T-cell (primary cell): ENCODE measurements at regions not wholly inside any gene's neighbourhood (a gene's known extent, or its start where the extent isn't known, plus 50 kb on each side); places are given as distances from the start of the nearest gene placed in this dataset.

Experiments used
- ATAC-seq, 4 experiments: fragments of 200-7000 bp in 3 of 4; fragments of 150-1000 bp in 1 of 4; cut with Tn5 transposase; replicated peaks in 1 of 4; 1 replicate in 3 of 4; 2 replicates in 1 of 4; pipeline ENCODE4 v1.10.0; 2021; ENCODE audit warnings: moderate library complexity in 3 of 4, mild to moderate bottlenecking in 2 of 4, moderate number of reproducible peaks in 1 of 4
- CTCF ChIA-PET, 2 donors: fragments of 300-600 bp; sonication (Branson Sonifier 250); formaldehyde crosslinking; loops; one replicate each; lab custom pipeline; 2022; ENCODE audit warnings: antibody characterized with exemption in 2 of 2; lab: Charles Lee
- POLR2A ChIA-PET, 2 donors: fragments of 300-600 bp; sonication (Branson Sonifier 250); formaldehyde crosslinking; loops; one replicate each; lab custom pipeline; 2022; ENCODE audit warnings: antibody characterized with exemption in 2 of 2; lab: Charles Lee
- DNase-seq, 35 experiments: peaks; one replicate each; pipeline versions ENCODE4 v3.0.0 to v3.0.0-alpha.2; 2013 to 2023
- H3K27ac ChIP-seq: one replicate; pipeline ENCODE4 v1.5.1; 2013; ENCODE audit warnings: low read length
- H3K27me3 ChIP-seq, 2 experiments: replicated peaks in 1 of 2; 1 replicate in 1 of 2; 2 replicates in 1 of 2; pipeline versions ENCODE4 v1.6.1 to v1.7.0; 2013; ENCODE audit warnings: low read length in 1 of 2, mixed read lengths in 1 of 2; ENCODE audit not compliant: control insufficient read depth in 2 of 2, insufficient read depth in 2 of 2; ENCODE audit errors: extremely low read depth in 1 of 2
- H3K36me3 ChIP-seq, 2 donors: 1 replicate in 1 of 2; 2 replicates in 1 of 2; pipeline versions ENCODE4 v1.6.1 to v1.7.0; 2013; ENCODE audit warnings: low read length in 1 of 2; ENCODE audit not compliant: control insufficient read depth in 2 of 2, insufficient read depth in 1 of 2; ENCODE audit errors: extremely low read depth in 1 of 2
- H3K4me1 ChIP-seq, 2 experiments: 1 replicate in 1 of 2; 2 replicates in 1 of 2; pipeline versions ENCODE4 v1.6.1 to v1.7.0; 2013; ENCODE audit warnings: low read length in 2 of 2, mixed read lengths in 1 of 2; ENCODE audit not compliant: insufficient read depth in 2 of 2, control insufficient read depth in 1 of 2; ENCODE audit errors: extremely low read depth in 1 of 2
- H3K4me3 ChIP-seq, 2 donors: 1 replicate in 1 of 2; 2 replicates in 1 of 2; pipeline versions ENCODE4 v1.5.1 to v1.7.0; 2013; ENCODE audit warnings: mild to moderate bottlenecking in 2 of 2, low read length in 1 of 2, moderate library complexity in 1 of 2; ENCODE audit not compliant: control insufficient read depth in 1 of 2; ENCODE audit errors: extremely low read depth in 1 of 2
- H3K9me3 ChIP-seq: 2 replicates; pipeline ENCODE4 v1.7.0; 2013
- H3K27ac Mint-ChIP-seq, 2 donors: one replicate each; pipeline ENCODE4 v1.8.0; 2020 to 2021; ENCODE audit warnings: mild to moderate bottlenecking in 2 of 2, mixed read lengths in 2 of 2
- H3K27me3 Mint-ChIP-seq, 2 donors: one replicate each; pipeline ENCODE4 v1.8.0; 2021 to 2022; ENCODE audit warnings: mixed read lengths in 2 of 2
- H3K36me3 Mint-ChIP-seq: one replicate; pipeline ENCODE4 v1.8.0; 2021; ENCODE audit warnings: mixed read lengths
- H3K4me1 Mint-ChIP-seq, 3 donors: one replicate each; pipeline ENCODE4 v1.8.0; 2020 to 2022; ENCODE audit warnings: mixed read lengths in 3 of 3, mild to moderate bottlenecking in 1 of 3
- H3K4me3 Mint-ChIP-seq, 3 donors: one replicate each; pipeline ENCODE4 v1.8.0; 2020 to 2022; ENCODE audit warnings: mild to moderate bottlenecking in 3 of 3, mixed read lengths in 3 of 3, moderate library complexity in 3 of 3
- H3K9me3 Mint-ChIP-seq, 3 donors: one replicate each; pipeline ENCODE4 v1.8.0; 2020 to 2022; ENCODE audit warnings: mixed read lengths in 3 of 3
- WGBS: methylation state at CpG from one replicate; pipeline ENCODE4 v1.1.5; 2013; ENCODE audit warnings: missing lambda C conversion rate; ENCODE audit not compliant: insufficient coverage; 5-methylcytosine and 5-hydroxymethylcytosine counted together

- peak overlapping the region; percentile 77 for H3K27ac ChIP-seq
- Mint-ChIP-seq H3K4me3 (peak overlapping the region; percentile 79 to 85 (median 85)), H3K27me3 (peaks cover 34 to 42% of the 10 kb centered on the region in 2 donors), H3K27ac (peak overlapping the region; percentile 95 to 97), H3K36me3 (no peaks in the 10 kb centered on the region), H3K9me3 (peaks cover 0 to 6% (median 4%) of the 10 kb centered on the region in 3 donors), H3K4me1 (peaks cover 44 to 52% (median 50%) of the 10 kb centered on the region in 3 donors)
- ATAC-seq (peak in 3 of 4 experiments; percentile 39 to 50 (median 48)), DNase-seq (peak in 26 of 35 experiments; percentile 9 to 51 (median 32))
- H3K4me1 ChIP-seq, result peaks cover 30 to 53% of the 10 kb centered on the region in 2 experiments
- H3K9me3 ChIP-seq, result no peaks in the 10 kb centered on the region
- H3K36me3 ChIP-seq, result no peaks in the 10 kb centered on the region
- CTCF ChIA-PET, result interaction anchor here in 1 of 2 donors (1.0 kb wide), 1 partner anchor 58 kb away, joined by 3 read pairs; no protein-coding TSS in a partner anchor
- 12% methylated on average over 14 of the region's 26 CpGs for WGBS
- H3K4me3 ChIP-seq, result peak overlapping the region; percentile 17 to 67
- POLR2A ChIA-PET, result interaction anchor here in 1 of 2 donors (0.6 to 1.7 kb wide), 3 partner anchors 44 to 96 kb away, joined by 3 to 8 read pairs (median 5); no protein-coding TSS in a partner anchor
- peaks cover 10 to 16% of the 10 kb centered on the region in 2 experiments for H3K27me3 ChIP-seq
These were observed 69.9 kb downstream of the CTAGE1 start for GRCh38 chr18:22347606-22348511.

DNA sequence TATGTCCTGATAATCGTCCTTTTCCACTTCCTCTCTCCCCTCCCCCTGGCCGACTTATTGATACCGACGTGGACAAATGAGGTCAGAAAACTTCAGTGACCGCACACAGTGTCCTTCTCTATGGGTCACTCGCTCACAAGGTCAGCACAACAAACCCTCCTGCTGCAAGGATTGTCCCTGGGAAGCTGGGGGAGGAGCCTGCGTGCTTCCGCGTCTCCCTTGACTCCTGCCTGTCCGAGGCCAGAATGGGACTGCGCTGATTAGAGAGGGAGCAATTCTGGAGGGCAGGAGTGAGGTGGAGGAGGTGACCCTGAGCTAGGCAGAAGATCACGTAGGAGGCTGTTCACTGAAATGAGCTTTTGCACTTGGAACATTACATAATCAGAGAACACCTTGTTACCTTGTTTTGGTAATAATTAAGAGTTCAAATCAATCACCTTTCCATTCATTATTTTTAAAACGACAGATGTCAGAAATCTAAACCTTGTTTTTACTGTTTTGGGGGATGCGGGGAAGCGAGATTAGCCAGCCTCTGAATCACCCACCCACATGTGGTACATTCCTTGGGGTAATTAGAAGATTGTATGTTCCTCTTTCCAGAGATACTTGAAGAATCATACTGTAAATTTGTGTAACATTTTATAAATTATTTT is 70.6 kb downstream of the CTAGE1 start:
- Mint-ChIP-seq H3K9me3 (no peaks in the 10 kb centered on the region), H3K4me3 (peak overlapping the region; percentile 79 to 85 (median 85)), H3K27ac (peak overlapping the region; percentile 95 to 97), H3K36me3 (no peaks in the 10 kb centered on the region), H3K27me3 (peaks cover 34 to 42% of the 10 kb centered on the region in 2 donors), H3K4me1 (peaks cover 50 to 55% (median 52%) of the 10 kb centered on the region in 3 donors)
- Histone ChIP-seq H3K4me1 (peaks cover 30 to 60% of the 10 kb centered on the region in 2 experiments), H3K9me3 (no peaks in the 10 kb centered on the region), H3K36me3 (no peaks in the 10 kb centered on the region), H3K27me3 (peaks cover 10 to 16% of the 10 kb centered on the region in 2 experiments), H3K4me3 (peak overlapping the region; percentile 39 to 67), H3K27ac (peak overlapping the region; percentile 77)
- DNase-seq (no peak), ATAC-seq (no peak)
- ChIA-PET CTCF (interaction anchor here in 1 of 2 donors (1.0 kb wide), 1 partner anchor 59 kb away, joined by 3 read pairs; no protein-coding TSS in a partner anchor), POLR2A (interaction anchor here in 1 of 2 donors (0.6 to 1.7 kb wide), 3 partner anchors 44 to 95 kb away, joined by 3 to 8 read pairs (median 5); no protein-coding TSS in a partner anchor)
- 24% methylated on average over 6 of the region's 15 CpGs for WGBS

DNA sequence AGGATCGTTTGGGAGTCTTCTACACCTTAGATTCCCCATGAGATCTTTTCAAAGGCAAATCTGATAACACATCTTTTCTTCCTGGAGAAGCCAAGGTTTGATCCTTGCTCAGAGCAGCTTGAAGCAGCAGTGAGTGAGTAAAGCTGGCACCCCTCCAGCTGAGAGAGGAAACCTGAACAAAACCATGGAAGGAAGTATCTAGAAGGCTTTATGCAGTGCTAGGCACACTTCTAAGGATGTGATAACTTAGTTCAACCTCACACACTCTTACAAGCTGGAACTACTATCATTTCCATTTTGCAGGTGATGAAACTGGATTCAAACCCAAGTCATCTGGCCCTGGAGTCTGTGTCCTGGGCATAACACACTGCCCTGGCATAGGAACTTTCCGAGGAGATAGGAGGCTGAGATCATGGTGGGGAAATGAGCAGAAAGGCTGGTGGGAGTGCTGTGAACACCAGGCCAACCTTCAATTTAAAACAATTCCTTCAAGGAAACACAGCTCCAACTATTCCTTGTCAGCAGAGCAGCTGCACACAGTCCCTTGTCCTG is 71.2 kb downstream of the CTAGE1 start:
- H3K4me3 ChIP-seq, result peak overlapping the region; percentile 39 to 67
- no peaks in the 10 kb centered on the region for H3K9me3 Mint-ChIP-seq
- ChIA-PET CTCF (no interaction called here), POLR2A (no interaction called here)
- peaks cover 34 to 42% of the 10 kb centered on the region in 2 donors for H3K27me3 Mint-ChIP-seq
- peaks cover 10 to 16% of the 10 kb centered on the region in 2 experiments for H3K27me3 ChIP-seq
- peak overlapping the region; percentile 77 for H3K27ac ChIP-seq
- ATAC-seq (peak in 3 of 4 experiments; percentile 19 to 44 (median 29)), DNase-seq (peak in 29 of 35 experiments; percentile 21 to 69 (median 40))
- H3K36me3 ChIP-seq, result no peaks in the 10 kb centered on the region
- no peaks in the 10 kb centered on the region for H3K36me3 Mint-ChIP-seq
- H3K9me3 ChIP-seq, result no peaks in the 10 kb centered on the region
- peaks cover 52 to 61% (median 53%) of the 10 kb centered on the region in 3 donors for H3K4me1 Mint-ChIP-seq
- H3K27ac Mint-ChIP-seq, result peak overlapping the region; percentile 95 to 97
- peak overlapping the region; percentile 79 to 85 (median 85) for H3K4me3 Mint-ChIP-seq
- peaks cover 30 to 66% of the 10 kb centered on the region in 2 experiments for H3K4me1 ChIP-seq
- no CpG with 5 or more reads among the region's 2 CpGs for WGBS

GRCh38 chr18:22345718-22346117 is 72.0 kb downstream of the CTAGE1 start:
- WGBS, result 44% methylated on average over 2 of the region's 2 CpGs
- POLR2A ChIA-PET, result interaction anchor here in 1 of 2 donors (0.7 to 1.5 kb wide), 2 partner anchors 63 to 587 kb away, joined by 3 to 12 read pairs; no protein-coding TSS in a partner anchor
- peaks cover 30 to 74% of the 10 kb centered on the region in 2 experiments for H3K4me1 ChIP-seq
- Mint-ChIP-seq H3K36me3 (no peaks in the 10 kb centered on the region), H3K9me3 (no peaks in the 10 kb centered on the region), H3K4me3 (peak overlapping the region; percentile 39 to 85 (median 79)), H3K27ac (peak overlapping the region; percentile 95 to 97), H3K4me1 (peaks cover 52 to 67% (median 58%) of the 10 kb centered on the region in 3 donors), H3K27me3 (peaks cover 34 to 42% of the 10 kb centered on the region in 2 donors)
- peak overlapping the region in 1 of 2 donors; percentile 1 for H3K4me3 ChIP-seq
- peaks cover 10 to 14% of the 10 kb centered on the region in 2 experiments for H3K27me3 ChIP-seq
- DNase-seq, result peak in 1 of 35 experiments; percentile 26
- ATAC-seq, result no peak
- peak overlapping the region; percentile 77 for H3K27ac ChIP-seq
- CTCF ChIA-PET, result interaction anchor here in 1 of 2 donors (1.7 kb wide), 1 partner anchor 63 kb away, joined by 7 read pairs; no protein-coding TSS in a partner anchor
- H3K36me3 ChIP-seq, result no peaks in the 10 kb centered on the region
- no peaks in the 10 kb centered on the region for H3K9me3 ChIP-seq

DNA sequence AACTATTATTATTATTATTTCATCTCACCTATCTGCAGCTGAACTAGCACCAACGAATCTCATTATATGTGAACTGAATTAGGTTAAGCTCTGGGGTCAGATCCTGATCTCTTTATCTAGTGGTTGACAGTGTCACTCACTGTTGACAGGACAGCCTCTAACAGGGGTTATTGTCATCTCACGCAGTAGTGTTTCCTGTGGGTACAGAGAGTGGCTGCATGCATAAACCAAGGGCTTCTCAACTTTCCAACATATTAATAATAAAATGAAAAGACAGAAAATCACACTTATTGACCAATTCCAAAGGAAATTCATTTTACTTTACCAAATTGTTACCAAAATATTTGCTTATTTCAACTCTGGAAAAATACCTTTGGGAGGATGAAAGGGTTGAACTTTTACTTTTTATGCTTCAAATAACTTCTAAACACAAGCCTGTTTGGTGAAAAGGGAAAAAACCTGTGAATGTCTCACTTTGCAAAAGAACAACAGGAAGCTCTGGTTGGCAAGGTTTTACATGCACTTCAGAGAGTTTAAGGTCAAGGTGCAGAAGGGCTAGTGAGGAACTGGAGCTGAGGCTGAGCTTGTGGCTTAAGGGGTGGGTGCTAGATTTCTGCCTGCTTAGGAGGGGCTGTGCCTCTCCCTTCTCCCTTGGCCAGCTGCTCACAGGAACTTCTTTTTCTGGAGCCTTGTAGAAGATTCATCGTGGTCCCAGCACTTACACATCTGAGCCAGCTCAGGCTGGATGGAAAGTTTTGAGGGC is 72.6 kb downstream of the CTAGE1 start:
- peaks cover 52 to 71% (median 59%) of the 10 kb centered on the region in 3 donors for H3K4me1 Mint-ChIP-seq
- H3K9me3 Mint-ChIP-seq, result no peaks in the 10 kb centered on the region
- ChIA-PET CTCF (interaction anchor here in 1 of 2 donors (0.5 to 1.7 kb wide), 2 partner anchors 20 to 63 kb away, joined by 3 to 7 read pairs; no protein-coding TSS in a partner anchor), POLR2A (interaction anchor here in 1 of 2 donors (0.7 to 1.5 kb wide), 2 partner anchors 63 to 588 kb away, joined by 3 to 12 read pairs; no protein-coding TSS in a partner anchor)
- peak overlapping the region; percentile 39 to 85 (median 79) for H3K4me3 Mint-ChIP-seq
- H3K27me3 Mint-ChIP-seq, result peaks cover 29 to 38% of the 10 kb centered on the region in 2 donors
- no peaks in the 10 kb centered on the region for H3K36me3 Mint-ChIP-seq
- no peaks in the 10 kb centered on the region for H3K9me3 ChIP-seq
- peaks cover 10 to 11% of the 10 kb centered on the region in 2 experiments for H3K27me3 ChIP-seq
- no peak overlapping the region for H3K4me3 ChIP-seq
- peak; percentile 62 to 77 (median 66) for ATAC-seq
- H3K4me1 ChIP-seq, result peaks cover 30 to 80% of the 10 kb centered on the region in 2 experiments
- peak in 21 of 35 experiments; percentile 11 to 72 (median 30) for DNase-seq
- WGBS, result no CpG with 5 or more reads among the region's 3 CpGs
- peak overlapping the region; percentile 95 to 97 for H3K27ac Mint-ChIP-seq
- H3K27ac ChIP-seq, result peak overlapping the region; percentile 77
- no peaks in the 10 kb centered on the region for H3K36me3 ChIP-seq
